Ishikawa (cell line): ENCODE measurements at regions not wholly inside any gene's neighbourhood (a gene's known extent, or its start where the extent isn't known, plus 50 kb on each side); places are given as distances from the start of the nearest gene placed in this dataset.

Source experiments
- CEBPB ChIP-seq: IDR thresholded peaks from 2 replicates; pipeline ENCODE4 v1.6.1; 2012
- EGR1 ChIP-seq: IDR thresholded peaks from 2 replicates; pipeline ENCODE4 v1.6.1; 2012
- EP300 ChIP-seq: IDR thresholded peaks from 2 replicates; pipeline ENCODE4 v1.6.1; 2012; ENCODE audit warnings: borderline replicate concordance
- FOXM1 ChIP-seq: IDR thresholded peaks from 2 replicates; pipeline ENCODE4 v1.6.1; 2012; ENCODE audit warnings: low read depth, borderline replicate concordance
- MAX ChIP-seq: IDR thresholded peaks from 2 replicates; pipeline ENCODE4 v1.6.1; 2012
- NFIC ChIP-seq: IDR thresholded peaks from 2 replicates; pipeline ENCODE4 v1.6.1; 2012
- RAD21 ChIP-seq: IDR thresholded peaks from 2 replicates; pipeline ENCODE4 v1.6.1; 2012; ENCODE audit warnings: low read depth
- REST ChIP-seq: IDR thresholded peaks from 2 replicates; pipeline ENCODE4 v1.6.1; 2012; ENCODE audit warnings: low read depth, mild to moderate bottlenecking
- TAF1 ChIP-seq: IDR thresholded peaks from 2 replicates; pipeline ENCODE4 v1.6.1; 2012; ENCODE audit warnings: low read depth, mild to moderate bottlenecking
- TCF12 ChIP-seq: IDR thresholded peaks from 2 replicates; pipeline ENCODE4 v1.6.1; 2012; ENCODE audit warnings: low read depth
- USF1 ChIP-seq: IDR thresholded peaks from 2 replicates; pipeline ENCODE4 v1.6.1; 2012
- YY1 ChIP-seq: IDR thresholded peaks from 2 replicates; pipeline ENCODE4 v1.6.1; 2012; ENCODE audit warnings: low read depth

- TF ChIP-seq YY1, result no peak
- TF ChIP-seq CEBPB, result no peak
- no peak for TF ChIP-seq USF1
- TF ChIP-seq MAX, result no peak
- no peak for TF ChIP-seq RAD21
- TF ChIP-seq REST, result no peak
- TF ChIP-seq FOXM1, result no peak
- TF ChIP-seq EP300, result no peak
- TF ChIP-seq TAF1, result no peak
- TF ChIP-seq EGR1, result no peak
- no peak for TF ChIP-seq TCF12
- no peak for TF ChIP-seq NFIC
These were observed 154.3 kb downstream of the ZNF365 start for GRCh38 chr10:62528441-62528840.
